T1000 (cell line): ENCODE measurements at regions not wholly inside any gene's neighbourhood (a gene's known extent, or its start where the extent isn't known, plus 50 kb on each side); places are given as distances from the start of the nearest gene placed in this dataset.

ENCODE experiments used
- DNase-seq: peaks from one replicate; lab custom pipeline; 2025; ENCODE audit warnings: mixed read lengths; lab: John Stamatoyannopoulos, UW

DNA sequence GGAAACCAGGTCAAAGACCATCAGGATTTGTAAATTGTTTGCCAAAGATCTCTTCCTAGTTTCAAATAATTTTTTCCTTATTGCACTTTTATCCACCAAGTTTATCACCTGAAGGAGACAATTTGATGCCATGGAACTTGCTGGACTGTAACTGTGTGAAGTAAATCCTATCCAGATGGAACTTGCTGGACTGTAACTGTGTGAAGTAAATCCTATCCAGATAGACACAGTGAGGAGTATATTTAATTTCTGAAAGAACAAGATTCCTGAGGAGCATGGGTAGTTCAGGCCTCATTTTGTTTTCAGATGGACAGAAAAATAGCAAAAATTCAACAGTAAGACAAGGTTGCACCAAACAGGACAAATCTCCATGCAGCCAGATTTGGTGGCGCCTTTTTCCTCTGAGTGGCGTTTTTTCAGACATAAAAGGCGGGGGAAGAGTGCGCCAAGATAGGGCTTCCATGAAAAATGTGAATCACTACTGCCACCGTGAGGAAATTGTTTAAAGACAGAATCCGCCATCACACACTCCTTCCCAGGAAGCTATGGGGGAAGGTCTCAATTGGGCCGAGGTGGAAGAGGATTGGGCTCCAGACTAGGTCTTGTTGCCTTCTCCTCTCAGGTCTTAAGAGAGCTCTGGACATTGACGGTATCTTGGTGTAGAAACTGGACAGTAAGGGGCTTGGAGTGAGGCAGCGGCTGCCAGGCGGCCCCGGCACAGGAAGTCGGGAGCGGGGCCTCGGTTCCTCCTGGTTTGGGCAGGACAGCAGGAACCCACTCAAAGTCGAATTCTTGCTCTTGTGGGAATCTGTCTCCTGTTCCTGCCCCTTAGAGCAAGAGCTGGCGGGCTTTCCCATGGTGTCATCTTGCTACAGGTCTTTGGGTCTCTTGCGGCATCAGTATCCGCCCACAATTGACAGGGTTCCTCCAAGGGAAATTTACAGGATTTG is 234.7 kb downstream of the OR13H1 start:
- no peak for DNase-seq

DNA sequence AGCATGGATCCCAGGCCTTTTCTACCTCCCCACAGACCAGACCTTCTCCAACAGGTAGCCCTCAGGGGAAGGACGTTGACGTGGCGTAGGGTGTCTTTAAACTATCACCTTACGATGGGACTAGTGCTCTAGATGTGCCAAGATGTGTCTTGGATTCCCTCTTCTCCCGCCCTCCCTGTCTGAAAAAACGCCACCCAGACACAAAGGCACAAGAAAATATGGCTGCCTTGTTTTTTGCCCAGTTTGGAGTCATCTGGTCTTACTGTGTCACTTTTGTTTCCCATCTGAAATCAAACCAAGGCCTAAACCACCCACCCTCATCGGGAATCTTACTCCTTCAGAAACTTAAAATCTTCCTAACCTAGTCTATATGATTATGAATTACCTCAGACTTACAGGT is 235.4 kb downstream of the OR13H1 start:
- DNase-seq: no peak

DNA sequence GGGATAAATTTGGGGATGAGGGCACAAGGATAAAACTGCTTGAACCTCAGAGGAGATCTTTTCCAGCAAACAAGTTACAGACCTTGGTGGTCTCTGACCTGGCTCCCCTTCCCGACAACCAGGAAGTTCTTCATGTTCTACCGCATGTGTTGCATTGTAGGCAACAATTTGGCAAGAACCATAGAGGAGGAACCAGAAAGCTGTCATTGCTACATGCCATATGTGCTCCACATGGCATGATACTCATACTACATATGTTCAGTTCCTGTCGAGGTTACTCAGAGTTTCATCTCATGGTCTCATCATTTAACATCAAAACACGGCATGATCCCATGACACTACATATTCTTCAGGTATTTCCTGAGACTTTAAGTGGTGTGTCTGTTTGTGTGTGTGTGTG is 235.9 kb downstream of the OR13H1 start:
- no peak for DNase-seq

DNA sequence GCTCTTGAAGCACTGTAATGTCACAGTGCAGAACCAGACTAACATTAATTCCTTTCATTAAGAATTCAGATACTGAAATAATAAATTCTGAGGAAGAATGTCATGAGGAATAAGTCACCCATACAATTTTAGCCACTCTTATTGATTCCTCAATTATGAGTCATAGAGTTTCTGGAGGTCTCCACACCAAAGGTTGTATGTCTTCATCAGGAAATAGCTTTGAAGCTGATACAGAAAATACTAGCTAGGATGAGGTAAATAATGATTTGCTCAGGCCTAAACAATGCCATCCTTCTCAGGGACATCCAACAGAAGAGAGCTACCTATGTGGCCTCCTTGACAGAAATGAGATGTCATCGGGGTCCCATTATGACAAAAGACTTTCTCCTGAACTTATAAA is 238.8 kb downstream of the OR13H1 start:
- DNase-seq: no peak

DNA sequence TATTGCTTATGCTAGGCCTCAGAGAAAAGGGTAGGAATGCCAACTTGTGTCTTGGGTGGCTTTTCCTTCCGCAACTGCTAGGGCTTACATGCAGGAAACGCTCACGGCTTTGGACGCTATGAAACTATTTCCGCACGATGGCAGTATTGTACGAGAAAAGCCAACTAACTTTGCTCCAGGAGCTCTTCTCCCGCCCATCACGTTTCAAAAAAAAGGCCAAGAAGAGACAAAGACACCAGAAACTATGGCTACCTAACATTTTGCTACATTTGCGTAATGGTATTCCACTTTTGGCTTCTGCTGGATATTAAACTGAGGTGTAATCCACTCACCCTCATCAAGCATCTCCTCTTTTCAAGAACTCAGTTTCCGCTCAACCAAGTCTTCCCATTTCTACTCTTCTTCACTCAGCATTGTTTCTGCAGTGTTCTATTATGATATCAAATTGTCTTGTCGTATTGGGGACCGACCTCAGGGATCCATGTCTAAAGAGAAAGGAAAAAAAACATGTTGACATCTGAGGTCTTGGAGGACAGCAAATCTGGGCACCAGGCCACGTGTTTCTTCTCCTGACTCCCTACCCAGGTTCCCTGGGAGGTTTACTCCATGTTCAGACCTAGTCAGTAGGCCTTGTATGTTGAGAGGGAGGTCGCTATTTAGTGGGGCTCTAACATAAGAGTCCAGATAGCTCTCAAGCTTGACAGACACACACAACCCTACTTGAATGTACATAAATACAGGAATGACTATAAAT is 239.4 kb upstream of the STK26 start:
- no peak for DNase-seq

DNA sequence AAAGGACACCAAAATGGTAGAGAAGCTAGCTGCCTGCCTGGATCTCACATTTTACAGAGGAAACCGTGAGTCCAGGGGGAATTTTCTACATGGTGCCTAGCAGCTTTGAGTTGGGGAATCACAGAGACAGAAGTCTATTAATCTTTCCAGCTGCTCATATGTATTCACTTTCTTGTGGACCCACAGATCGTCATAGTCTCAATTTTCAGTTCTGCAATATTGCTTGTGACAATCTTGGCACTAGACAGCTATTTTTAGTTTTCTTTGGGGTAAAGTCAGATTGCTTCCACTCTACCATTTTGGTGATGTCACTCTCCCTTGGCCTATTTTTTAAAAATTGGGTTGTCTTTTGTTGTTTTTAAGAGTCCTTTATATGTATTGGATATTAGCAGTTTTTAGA is 233.4 kb upstream of the STK26 start:
- DNase-seq: no peak

DNA sequence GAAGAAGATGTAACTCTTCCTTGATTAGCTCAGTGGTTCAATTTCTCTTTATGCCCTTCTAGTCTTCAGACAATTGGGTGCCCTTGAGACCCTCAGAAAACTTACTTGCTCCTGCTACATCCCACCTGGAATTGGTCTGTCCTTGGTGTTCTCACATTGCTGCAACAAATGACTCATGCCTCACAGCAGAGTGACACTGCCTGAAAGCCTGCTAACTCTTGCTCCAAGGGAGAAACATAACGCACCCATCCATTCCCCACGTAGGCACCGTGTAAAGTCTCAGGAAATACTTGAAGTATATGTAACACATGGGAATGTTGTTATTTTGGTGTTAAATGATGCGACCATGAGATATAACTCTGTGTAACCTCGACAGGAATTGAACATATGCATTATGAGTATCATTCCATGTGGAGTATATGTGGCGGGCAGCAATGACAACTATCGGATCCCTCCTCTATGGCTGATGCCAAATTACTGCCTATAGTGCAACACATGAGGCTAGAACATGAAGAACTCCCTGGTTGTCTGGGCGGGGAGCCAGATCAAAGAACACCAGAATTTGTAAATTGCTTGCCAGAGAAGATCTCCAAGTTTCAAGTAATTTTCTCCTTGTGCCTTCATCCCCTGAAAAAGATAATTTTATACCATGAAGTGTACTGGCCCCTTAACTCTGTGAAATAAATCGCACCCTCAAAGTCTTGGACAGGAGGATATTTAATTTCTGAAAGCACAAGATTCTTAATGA is 231.3 kb upstream of the STK26 start:
- no peak for DNase-seq

DNA sequence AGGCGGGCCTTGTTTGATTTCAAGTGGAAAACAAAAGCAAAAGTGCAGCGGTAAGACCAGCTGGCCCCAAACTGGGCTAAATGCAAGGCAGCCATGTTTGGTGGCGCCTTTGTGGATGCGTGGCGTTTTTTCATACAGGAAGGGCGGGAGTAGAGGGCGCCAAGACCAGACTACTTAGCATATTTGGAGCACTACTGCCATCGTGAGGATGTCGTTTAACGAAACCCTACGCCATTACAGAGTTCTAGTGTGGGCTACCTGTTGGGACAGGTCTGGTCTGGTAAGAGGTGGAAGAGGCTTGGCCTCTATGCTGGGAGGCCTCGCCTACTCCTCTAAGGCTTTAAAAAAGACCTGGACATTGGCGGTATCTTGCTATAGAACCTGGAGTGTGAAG is 230.7 kb upstream of the STK26 start:
- peak; percentile 54 for DNase-seq

DNA sequence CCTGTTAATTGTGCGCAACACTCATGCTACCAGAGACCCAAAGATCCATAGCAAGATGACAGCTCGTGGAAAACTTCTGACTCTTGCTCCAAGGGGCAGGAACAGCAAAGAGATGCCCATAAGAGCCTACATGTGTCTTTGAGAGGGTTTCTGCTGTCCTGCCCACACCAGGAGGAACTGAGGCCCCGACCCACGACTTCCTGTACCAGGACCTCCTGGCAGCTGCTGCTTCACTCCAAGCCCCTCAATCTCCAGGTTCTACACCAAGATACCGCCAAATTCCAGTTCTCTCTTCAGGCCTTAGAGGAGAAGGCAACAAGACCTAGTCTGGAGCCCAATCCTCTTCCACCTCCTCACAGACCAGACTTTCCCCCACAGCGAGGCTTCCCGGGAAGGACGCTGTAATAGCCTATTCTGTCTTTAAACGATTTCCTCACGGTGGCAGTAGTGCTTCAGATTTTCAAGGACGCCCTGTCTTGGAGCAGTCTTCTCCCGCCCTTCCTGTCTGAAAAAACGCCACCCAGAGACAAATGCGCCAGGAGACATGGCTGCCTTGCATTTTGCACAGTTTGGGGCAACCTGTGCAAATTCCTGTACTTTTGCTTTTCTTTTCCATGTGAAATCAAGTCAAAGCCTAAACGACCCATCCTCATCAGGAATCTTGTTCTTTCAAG is 230.2 kb upstream of the STK26 start:
- peak; percentile 54 for DNase-seq

DNA sequence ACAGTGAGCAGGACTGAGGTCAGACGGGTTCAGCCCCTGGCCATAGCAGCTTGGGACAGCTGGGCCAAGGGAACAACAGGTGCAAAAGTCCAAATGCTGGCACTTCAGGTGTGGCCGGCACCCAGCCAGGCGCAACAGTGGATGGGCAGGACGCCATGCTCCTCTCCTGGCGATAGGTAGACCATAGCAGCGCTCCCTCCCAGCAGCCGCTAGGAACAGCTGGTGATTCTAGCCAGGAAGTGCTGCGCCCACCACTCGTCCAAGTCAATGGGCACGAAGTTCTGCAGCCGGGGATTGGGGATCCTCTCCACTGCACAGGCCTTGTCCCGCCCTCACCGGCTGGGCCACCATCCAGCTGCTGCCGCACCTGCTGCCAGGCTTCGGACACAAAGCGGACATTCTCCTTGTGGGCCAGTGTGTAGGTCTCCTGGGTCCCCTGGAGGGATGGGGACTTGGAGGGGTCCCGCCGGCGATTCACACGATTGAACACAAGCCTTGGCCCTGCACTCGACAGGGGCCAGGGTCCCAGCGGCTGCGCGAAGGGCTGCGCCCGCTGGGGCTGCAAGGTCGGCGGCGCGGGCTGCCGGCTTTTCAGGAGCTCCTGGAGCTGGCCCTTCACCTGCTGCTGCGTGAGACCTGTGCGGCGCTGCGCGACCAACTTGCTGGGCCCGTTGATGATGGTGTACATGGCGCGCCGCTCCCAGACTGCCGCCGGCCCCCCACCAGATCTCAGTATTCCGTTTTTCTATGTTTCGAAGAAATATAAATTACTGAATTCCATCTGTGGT is 227.5 kb upstream of the STK26 start:
- DNase-seq: no peak

DNA sequence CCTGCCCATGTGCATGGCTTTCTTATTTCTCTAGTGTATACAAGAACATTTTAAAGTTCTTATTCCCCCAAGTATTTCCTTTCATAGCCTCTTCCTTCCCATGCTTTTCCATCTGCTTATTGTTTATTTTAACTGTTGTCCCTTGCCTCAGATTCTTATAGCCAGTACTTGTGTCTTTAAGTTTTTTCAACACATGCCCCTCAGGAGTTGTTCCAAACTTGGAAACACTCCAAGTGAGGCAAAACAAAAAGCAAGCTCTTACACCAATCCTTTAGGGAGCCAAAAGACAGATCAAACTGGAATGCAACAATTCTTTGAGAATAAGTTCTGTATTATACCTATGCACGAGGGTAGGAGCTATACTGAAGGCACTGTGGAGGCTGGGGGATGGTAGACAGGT is 222.0 kb upstream of the STK26 start:
- no peak for DNase-seq

DNA sequence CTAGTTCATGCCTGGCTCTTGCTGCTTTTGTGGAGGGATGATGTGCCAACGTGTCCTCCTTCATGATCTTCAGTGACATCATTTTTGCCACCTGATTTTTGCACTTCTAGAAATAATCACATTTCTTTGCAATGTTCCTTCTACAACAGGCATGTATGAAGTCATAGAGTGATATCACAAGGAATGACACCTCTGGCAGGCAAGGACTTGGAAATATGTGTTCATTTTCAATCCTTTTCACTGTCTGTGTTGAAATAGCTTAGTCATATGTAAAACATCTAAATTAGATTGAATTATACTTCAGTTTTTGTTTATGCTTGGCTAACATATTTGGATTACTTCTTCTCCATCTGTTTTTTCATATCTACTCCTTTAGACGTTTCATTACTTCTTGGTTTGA is 221.2 kb upstream of the STK26 start:
- DNase-seq: no peak

DNA sequence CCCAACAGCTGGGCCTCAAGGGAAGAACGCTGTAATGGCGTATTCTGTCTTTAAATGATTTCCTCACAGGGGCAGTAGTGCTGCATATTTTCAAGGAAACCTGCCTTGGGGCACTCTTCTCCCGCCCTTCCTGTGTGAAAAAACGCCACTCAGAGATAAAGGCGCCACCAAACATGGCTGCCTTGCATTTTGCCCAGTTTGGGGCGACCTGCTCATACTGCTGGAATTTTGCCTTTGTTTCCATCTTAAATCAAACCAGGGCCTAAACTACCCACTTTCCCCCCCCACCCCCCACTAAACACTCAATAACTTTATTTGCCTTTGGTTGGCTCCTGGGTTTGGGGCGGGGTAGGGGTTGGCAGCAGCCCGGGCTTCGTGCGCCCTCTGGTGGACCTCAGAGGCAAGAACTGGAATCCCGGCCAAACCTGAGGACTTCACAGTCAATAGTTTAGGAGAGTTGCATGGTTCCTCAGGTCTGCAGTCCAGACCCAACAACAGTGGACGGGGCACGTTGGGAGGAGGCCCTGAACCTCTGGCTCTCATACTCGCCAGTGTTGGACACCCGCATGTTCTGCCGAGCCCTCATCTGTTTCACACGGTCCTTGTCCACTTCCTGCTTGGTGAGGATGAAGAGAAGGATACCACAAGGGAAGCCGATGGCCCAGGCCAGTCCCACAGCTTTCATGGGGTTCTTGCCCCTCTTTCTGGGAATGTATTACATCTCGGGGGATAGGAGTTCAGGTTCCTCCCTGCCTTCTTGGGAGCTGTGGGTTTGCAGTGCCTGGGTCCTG is 220.1 kb upstream of the STK26 start:
- no peak for DNase-seq

DNA sequence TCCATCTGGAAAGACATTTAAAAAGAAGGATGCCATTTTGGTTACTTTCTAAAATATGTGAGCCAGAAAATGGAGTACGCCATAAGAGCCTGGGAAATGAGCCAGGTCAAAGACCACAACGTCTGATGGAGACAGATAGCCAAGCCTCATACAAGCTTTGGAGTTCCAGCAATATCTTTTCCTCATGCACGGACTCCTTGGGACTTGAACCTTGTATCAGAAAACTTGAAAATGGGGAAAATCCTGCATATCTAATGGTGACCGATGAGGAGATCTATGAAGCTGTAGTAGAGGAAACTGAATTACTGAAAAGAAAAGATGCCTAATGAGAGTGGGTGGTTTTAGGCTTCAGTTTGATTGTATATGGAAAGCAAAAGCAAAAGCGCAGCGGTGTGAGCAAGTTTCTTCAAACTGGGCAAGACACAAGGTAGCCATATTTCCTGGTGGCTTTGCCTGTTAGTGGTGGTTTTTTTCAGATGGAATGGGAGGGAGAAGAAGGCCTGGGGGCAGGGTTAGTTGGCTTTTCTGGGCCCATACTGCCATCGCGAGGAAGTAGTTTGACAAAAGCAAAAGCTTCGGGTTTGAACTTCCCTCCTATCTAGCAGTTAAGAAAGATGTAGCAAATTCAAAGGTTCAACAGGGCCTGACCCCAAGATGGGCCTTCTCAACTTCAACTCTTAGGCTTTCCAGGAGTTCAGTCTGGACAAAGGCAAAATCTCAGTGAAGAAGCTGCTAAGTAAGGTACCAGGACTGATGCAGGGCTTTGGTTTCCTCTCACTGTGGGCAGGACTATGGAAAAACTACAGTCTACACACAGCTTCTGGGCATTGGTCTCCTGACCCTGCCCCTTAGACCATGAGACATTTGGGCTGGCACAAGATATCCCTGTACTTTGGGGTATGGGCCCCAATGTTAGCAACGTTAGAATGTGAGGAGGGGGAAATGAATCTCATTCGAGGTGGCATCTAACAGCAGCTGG is 210.0 kb upstream of the STK26 start:
- no peak for DNase-seq

DNA sequence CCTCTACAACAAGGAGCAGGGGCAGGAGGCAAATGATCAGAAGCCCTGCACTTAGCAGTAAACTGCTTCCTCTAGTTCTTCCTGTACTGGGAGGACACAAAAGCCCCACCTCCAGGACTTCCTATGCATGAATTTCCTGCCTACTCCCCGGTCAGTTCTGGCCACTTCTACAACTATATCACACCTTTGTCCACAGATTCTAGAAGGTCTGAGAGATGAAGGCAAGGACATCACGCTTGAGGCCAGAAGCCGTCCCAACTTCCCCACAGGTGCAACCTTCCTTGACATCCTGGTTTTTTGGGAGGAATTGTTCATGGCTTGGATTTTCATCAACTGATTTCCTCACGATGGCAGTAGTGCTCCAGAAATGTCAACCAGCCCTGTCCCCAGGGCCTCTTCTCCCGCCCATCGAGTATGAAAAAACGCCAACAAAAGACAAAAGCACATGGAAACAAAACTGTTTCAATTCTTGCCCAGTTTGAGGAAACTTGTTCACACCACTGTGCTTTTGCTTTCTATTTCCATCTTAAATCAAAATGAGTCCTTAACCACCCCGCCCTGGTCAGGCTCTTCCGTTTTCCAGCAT is 206.5 kb upstream of the STK26 start:
- no peak for DNase-seq

DNA sequence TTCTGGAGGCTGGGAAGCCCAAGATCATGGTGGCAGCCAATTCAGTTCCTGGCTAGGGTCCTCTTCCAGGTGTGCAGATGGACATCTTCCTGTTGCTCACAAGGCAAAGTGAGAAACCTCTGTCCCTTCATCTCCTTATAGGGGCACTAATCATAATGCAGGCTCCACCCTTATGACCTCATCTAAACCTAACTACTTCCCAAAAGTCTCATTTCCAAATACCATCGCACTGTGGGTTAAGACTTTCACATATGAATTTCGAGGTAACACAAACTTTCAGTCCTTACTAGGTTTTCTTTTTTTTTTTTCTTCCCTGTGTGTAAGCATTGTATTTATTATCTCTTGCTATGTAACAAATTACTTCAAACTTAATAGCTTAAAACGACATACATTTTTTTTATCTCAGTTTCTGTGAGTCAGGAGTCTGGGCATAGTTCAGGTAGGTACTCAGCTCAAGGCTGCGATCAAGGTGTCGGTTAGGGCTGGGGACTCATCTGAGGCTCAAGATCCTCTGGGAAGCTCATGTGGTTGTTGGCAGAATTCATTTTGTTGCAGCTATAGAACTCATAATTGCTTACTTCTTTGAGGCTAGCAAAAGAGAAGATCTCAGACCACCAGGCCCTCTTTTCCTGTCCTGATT is 204.7 kb upstream of the STK26 start:
- DNase-seq: no peak

DNA sequence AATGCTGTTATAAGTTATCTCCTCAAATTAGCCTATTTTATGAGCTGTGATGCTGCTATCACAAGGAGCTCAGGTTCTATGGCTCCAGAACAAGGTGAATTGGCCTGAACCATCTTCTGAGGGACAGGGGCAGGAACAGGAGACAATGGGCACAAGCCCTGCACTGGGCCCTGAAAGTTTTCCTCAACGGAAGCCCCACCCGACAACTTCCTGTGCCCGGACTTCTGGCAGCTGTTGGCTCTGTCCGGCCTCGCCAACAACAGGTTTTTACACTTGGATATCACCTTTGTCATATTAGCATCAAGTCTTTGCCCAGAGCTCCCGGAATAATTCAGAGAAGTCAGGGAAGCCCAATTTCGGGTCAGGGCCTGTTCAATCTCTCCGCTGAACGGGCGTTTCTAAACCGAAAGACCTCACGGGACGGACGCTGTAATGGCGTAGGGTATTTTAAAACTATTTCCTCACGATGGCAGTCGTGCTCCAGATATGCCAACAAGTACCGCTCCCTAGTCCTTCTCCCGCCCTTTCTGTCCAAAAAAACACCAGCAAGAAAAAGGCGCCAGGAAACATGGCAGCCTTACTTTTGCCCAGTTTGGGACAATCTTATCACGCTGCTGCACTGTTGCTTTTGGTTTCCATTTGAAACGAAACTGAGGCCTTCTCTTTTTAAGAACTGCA is 201.0 kb upstream of the STK26 start:
- no peak for DNase-seq

DNA sequence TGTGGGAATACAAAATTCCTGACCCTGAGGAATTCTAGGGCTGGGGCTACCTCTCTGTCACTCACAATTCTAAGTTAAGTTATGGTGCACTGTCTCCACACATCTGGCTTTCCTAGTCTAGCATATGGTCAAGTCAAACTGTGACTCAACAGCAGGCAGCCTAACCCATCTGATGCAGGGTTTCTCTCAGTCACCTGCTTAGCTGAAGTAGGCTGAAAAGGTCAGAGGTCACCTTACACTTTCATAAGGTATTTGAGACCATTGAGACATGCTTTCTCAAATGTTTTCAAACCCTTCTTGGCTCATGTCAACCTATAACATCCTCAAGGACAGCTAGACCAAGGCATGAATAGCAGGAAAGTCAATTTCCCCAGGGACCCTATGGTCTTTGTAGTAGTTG is 196.5 kb upstream of the STK26 start:
- DNase-seq: no peak
